IMR-90 (cell line): ENCODE measurements at regions not wholly inside any gene's neighbourhood (a gene's known extent, or its start where the extent isn't known, plus 50 kb on each side); places are given as distances from the start of the nearest gene placed in this dataset.

Experiments used
- ATAC-seq: fragments of 200-7000 bp; cut with Tn5 transposase; 2 replicates; pipeline ENCODE4 v1.9.1; 2020; ENCODE audit warnings: low read depth, mild to moderate bottlenecking, moderate library complexity
- BruUV-seq: library from RNA; stranded (reverse); fragments of 400-500 nt; replicated peaks from 2 replicates; lab custom pipeline; 2021; lab: Mats Ljungman, UMichigan
- CTCF ChIA-PET: fragments of 300-600 bp; formaldehyde crosslinking; extraction: SDS; loops from one replicate; lab custom pipeline; 2021; ENCODE audit warnings: antibody characterized with exemption; lab: Yijun Ruan, JAX
- POLR2A ChIA-PET: fragments of 300-600 bp; sonication (Branson Sonifier 250); formaldehyde crosslinking; loops from one replicate; lab custom pipeline; 2022; ENCODE audit warnings: antibody characterized with exemption; ENCODE audit not compliant: unreplicated experiment; lab: Charles Lee
- DNase-seq: peaks from one replicate; pipeline ENCODE4 v3.0.0; 2013
- H2AFZ ChIP-seq: replicated peaks from 2 replicates; pipeline ENCODE3; 2013; ENCODE audit warnings: low read length, mild to moderate bottlenecking; ENCODE audit not compliant: poor library complexity
- H2AK5ac ChIP-seq: 2 replicates; pipeline ENCODE4 v1.6.1; 2013; ENCODE audit warnings: low read depth, low read length, inconsistent platforms
- H2AK9ac ChIP-seq: replicated peaks from 2 replicates; pipeline ENCODE3; 2013; ENCODE audit warnings: mild to moderate bottlenecking, low read depth, low read length, moderate library complexity; ENCODE audit not compliant: poor library complexity
- H2BK120ac ChIP-seq: 2 replicates; pipeline ENCODE4 v1.6.1; 2013; ENCODE audit warnings: low read depth, low read length, inconsistent platforms
- H2BK15ac ChIP-seq: 3 replicates; pipeline ENCODE4 v1.6.1; 2013; ENCODE audit warnings: low read depth, low read length, inconsistent platforms
- H2BK20ac ChIP-seq: 2 replicates; pipeline ENCODE4 v1.6.1; 2013; ENCODE audit warnings: low read depth, mild to moderate bottlenecking, inconsistent platforms, low read length, moderate library complexity
- H2BK5ac ChIP-seq: 2 replicates; pipeline ENCODE4 v1.6.1; 2013; ENCODE audit warnings: mild to moderate bottlenecking, low read depth, low read length, inconsistent platforms; ENCODE audit not compliant: poor library complexity, severe bottlenecking
- H3K14ac ChIP-seq: replicated peaks from 2 replicates; pipeline ENCODE4 v1.6.1; 2013; ENCODE audit warnings: low read depth, low read length, inconsistent platforms
- H3K18ac ChIP-seq: 2 replicates; pipeline ENCODE4 v1.6.1; 2013; ENCODE audit warnings: low read depth, low read length, control low read depth
- H3K23ac ChIP-seq: 2 replicates; pipeline ENCODE4 v1.6.1; 2013; ENCODE audit warnings: low read depth, low read length, inconsistent platforms
- H3K27ac ChIP-seq: 2 replicates; pipeline ENCODE4 v1.5.1; 2013; ENCODE audit warnings: mild to moderate bottlenecking, control low read depth, low read length; ENCODE audit not compliant: insufficient read depth
- H3K27me3 ChIP-seq: 2 replicates; pipeline ENCODE4 v1.6.1; 2013; ENCODE audit warnings: low read length; ENCODE audit not compliant: control insufficient read depth, insufficient read depth
- H3K36me3 ChIP-seq: 2 replicates; pipeline ENCODE4 v1.6.1; 2013; ENCODE audit warnings: low read length, mixed read lengths; ENCODE audit not compliant: control insufficient read depth, insufficient read depth
- H3K4ac ChIP-seq: 2 replicates; pipeline ENCODE4 v1.6.1; 2013; ENCODE audit warnings: low read depth, low read length, inconsistent platforms
- H3K4me1 ChIP-seq: 2 replicates; pipeline ENCODE4 v1.6.1; 2013; ENCODE audit warnings: low read length, mixed read lengths; ENCODE audit not compliant: control insufficient read depth, insufficient read depth
- H3K4me2 ChIP-seq: 2 replicates; pipeline ENCODE4 v1.6.1; 2013; ENCODE audit warnings: low read depth, mild to moderate bottlenecking, control low read depth, low read length, moderate library complexity
- H3K4me3 ChIP-seq: 2 replicates; pipeline ENCODE4 v1.5.1; 2013; ENCODE audit warnings: low read depth, mild to moderate bottlenecking, control low read depth, low read length, moderate library complexity; ENCODE audit not compliant: insufficient read depth
- H3K56ac ChIP-seq: 2 replicates; pipeline ENCODE4 v1.6.1; 2013; ENCODE audit warnings: low read length, inconsistent platforms; ENCODE audit not compliant: insufficient read depth; ENCODE audit errors: extremely low read depth
- H3K79me1 ChIP-seq, 2 experiments: 2 replicates each; pipeline ENCODE4 v1.6.1; 2013; ENCODE audit warnings: low read length in 2 of 2, inconsistent platforms in 1 of 2, low read depth in 1 of 2
- H3K9ac ChIP-seq: 2 replicates; pipeline ENCODE4 v1.6.1; 2013; ENCODE audit warnings: low read depth, low read length, control low read depth
- H3K9me1 ChIP-seq: 2 replicates; pipeline ENCODE4 v1.6.1; 2013; ENCODE audit warnings: low read length, inconsistent platforms; ENCODE audit not compliant: insufficient read depth
- H3K9me3 ChIP-seq: 2 replicates; pipeline ENCODE4 v1.6.1; 2013; ENCODE audit warnings: low read length; ENCODE audit not compliant: control insufficient read depth, insufficient read depth
- H4K20me1 ChIP-seq: 2 replicates; pipeline ENCODE4 v1.6.1; 2013; ENCODE audit warnings: low read length, inconsistent platforms; ENCODE audit not compliant: insufficient read depth
- H4K5ac ChIP-seq: 2 replicates; pipeline ENCODE4 v1.6.1; 2013; ENCODE audit warnings: mild to moderate bottlenecking, low read depth, low read length, control low read depth
- H4K8ac ChIP-seq, 2 experiments: 2 replicates each; pipeline ENCODE4 v1.6.1; 2013; ENCODE audit warnings: low read depth in 2 of 2, low read length in 2 of 2, control low read depth in 1 of 2, inconsistent platforms in 1 of 2
- H4K91ac ChIP-seq: 2 replicates; pipeline ENCODE4 v1.6.1; 2013; ENCODE audit warnings: low read depth, low read length, inconsistent platforms; ENCODE audit not compliant: insufficient read depth
- CEBPB ChIP-seq: IDR thresholded peaks from 2 replicates; pipeline ENCODE4 v1.6.1; 2012; ENCODE audit warnings: low read depth, low read length, improper control_type of control experiment
- CTCF ChIP-seq: conservative IDR thresholded peaks from 2 replicates; pipeline ENCODE4 v1.5.1; 2012; ENCODE audit warnings: mild to moderate bottlenecking, low read depth, low read length, improper control_type of control experiment
- ELK1 ChIP-seq: fragments of 150-350 bp; IDR thresholded peaks from 2 replicates; pipeline ENCODE4 v1.6.1; 2016; ENCODE audit warnings: low read depth, mild to moderate bottlenecking, low read length, moderate library complexity, borderline replicate concordance
- MAFK ChIP-seq: IDR thresholded peaks from 2 replicates; pipeline ENCODE4 v1.6.1; 2012; ENCODE audit warnings: low read depth, low read length, improper control_type of control experiment
- POLR2A ChIP-seq: IDR thresholded peaks from 2 replicates; pipeline ENCODE4 v1.6.1; 2012; ENCODE audit warnings: mild to moderate bottlenecking, low read depth, low read length
- RAD21 ChIP-seq: IDR thresholded peaks from 2 replicates; pipeline ENCODE4 v1.6.1; 2012; ENCODE audit warnings: low read length, improper control_type of control experiment
- RCOR1 ChIP-seq: IDR thresholded peaks from 2 replicates; pipeline ENCODE4 v1.6.1; 2012; ENCODE audit warnings: mild to moderate bottlenecking, low read length, improper control_type of control experiment; ENCODE audit not compliant: insufficient replicate concordance
- SMC3 ChIP-seq: fragments of 150-350 bp; IDR thresholded peaks from 2 replicates; pipeline ENCODE4 v1.6.1; 2016; ENCODE audit warnings: low read depth, mild to moderate bottlenecking, antibody characterized with exemption, low read length, moderate library complexity
- USF2 ChIP-seq: fragments of 150-350 bp; IDR thresholded peaks from 2 replicates; pipeline ENCODE4 v1.6.1; 2017; ENCODE audit warnings: mild to moderate bottlenecking, antibody characterized with exemption, low read length, low read depth
- WGBS, 2 experiments: methylation state at CpG; one replicate each; pipeline versions ENCODE4 v1.1.5 to v1.1.7; 2013; ENCODE audit warnings: missing lambda C conversion rate in 2 of 2; ENCODE audit not compliant: insufficient read length in 1 of 2; ENCODE audit errors: extremely low coverage in 2 of 2; 5-methylcytosine and 5-hydroxymethylcytosine counted together
- dilution Hi-C: fragments of 300-500 bp; cut with HindIII; formaldehyde crosslinking; loops from one replicate; pipeline ENCODE4 v1.14.3; 2018; ENCODE audit warnings: low sequenced_read_pairs; ENCODE audit not compliant: unreplicated experiment
- in situ Hi-C: fragments of 300-500 bp; cut with MboI; formaldehyde crosslinking; loops from 3 replicates; pipeline ENCODE4 v1.14.3; 2019; ENCODE audit warnings: low sequenced_read_pairs, inconsistent platforms, mixed read lengths
- intact Hi-C: fragments of 100-400 bp; cut with micrococcal nuclease; formaldehyde crosslinking; loops from 2 replicates; pipeline ENCODE4 v1.10.0; 2022

GRCh38 chr5:143558048-143558447 is 154.6 kb upstream of the NR3C1 start:
- H2AK5ac ChIP-seq: peak overlapping the region; percentile 99
- no CpG with 5 or more reads among the region's 1 CpG for WGBS, 2 experiments
- peak overlapping the region; percentile 99 for H2BK15ac ChIP-seq
- ChIA-PET POLR2A (interaction anchor here (0.6 kb wide), 1 partner anchor 84 kb away, joined by 3 read pairs; no protein-coding TSS in a partner anchor), CTCF (no interaction called here)
- H3K4me1 ChIP-seq: peaks cover 9% of the 10 kb centered on the region
- peak overlapping the region; percentile 50; the same call in 1 of the 2 replicates for H4K5ac ChIP-seq
- peak overlapping the region; percentile 98 for H2BK20ac ChIP-seq
- peak overlapping the region; percentile 93 for H2BK5ac ChIP-seq
- H3K79me1 ChIP-seq: no peaks in the 10 kb centered on the region; a peak in 1 of 4 replicates
- peaks cover 9% of the 10 kb centered on the region for H3K9me1 ChIP-seq
- peak overlapping the region; percentile 37 for H3K56ac ChIP-seq
- peak overlapping the region; percentile 95 for H3K14ac ChIP-seq
- H3K23ac ChIP-seq: peak overlapping the region; percentile 88
- no peaks in the 10 kb centered on the region for H3K9me3 ChIP-seq
- BruUV-seq: no TSS peak
- H2AK9ac ChIP-seq: no peak overlapping the region
- H2BK120ac ChIP-seq: peak overlapping the region; percentile 97
- no peak overlapping the region for H3K4me3 ChIP-seq
- in situ Hi-C loops (no loop called here), intact Hi-C loops (no loop called here), dilution Hi-C loops (no loop called here)
- H4K91ac ChIP-seq: peak overlapping the region; percentile 92
- H4K20me1 ChIP-seq: no peaks in the 10 kb centered on the region
- DNase-seq (no peak), ATAC-seq (no peak)
- H4K8ac ChIP-seq: peak overlapping the region; percentile 92
- no peak overlapping the region for H3K4me2 ChIP-seq
- TF ChIP-seq CEBPB (no peak), USF2 (no peak), ELK1 (no peak), MAFK (no peak), SMC3 (no peak), RCOR1 (no peak), RAD21 (no peak), POLR2A (no peak), CTCF (no peak)
- no peaks in the 10 kb centered on the region for H3K27me3 ChIP-seq
- peak overlapping the region; percentile 61 for H3K9ac ChIP-seq
- peak overlapping the region; percentile 25 for H2AFZ ChIP-seq
- peak overlapping the region; percentile 79; the same call in 1 of the 2 replicates for H3K18ac ChIP-seq
- H3K4ac ChIP-seq: peak overlapping the region; percentile 96
- H3K27ac ChIP-seq: peak overlapping the region; percentile 88
- H3K36me3 ChIP-seq: no peaks in the 10 kb centered on the region
